ENCODE measurements at regions not wholly inside any gene's neighbourhood (a gene's known extent, or its start where the extent isn't known, plus 50 kb on each side); places are given as distances from the start of the nearest gene placed in this dataset.

- H3K27me3 ChIP-seq: no peaks in the 10 kb centered on the region
Observed at GRCh38 chr5:3278643-3279042, 317.0 kb upstream of the IRX1 start.

GRCh38 chr5:3277590-3278196 lies 317.9 kb upstream of the IRX1 start:
- intact Hi-C loops (cut with DNase I): loop anchor here (5.0 kb wide), 1 partner anchor 405 kb away; no protein-coding TSS in a partner anchor
- 15 to 20% methylated on average over 6 of the region's 6 CpGs for WGBS, 2 donors
- Histone ChIP-seq H3K4me1 (no peaks in the 10 kb centered on the region), H3K27me3 (no peaks in the 10 kb centered on the region), H3K27ac (no peak overlapping the region), H3K9me3 (no peaks in the 10 kb centered on the region), H3K4me3 (replicated peaks in 1 of 3) (no peak overlapping the region), H3K36me3 (no peaks in the 10 kb centered on the region)
- TF ChIP-seq POLR2A (IDR thresholded peaks at IDR 0.05) (no peak), CTCF (IDR thresholded peaks at IDR 0.05) (no peak)
- DNase-seq: no peak

More at GRCh38 chr5:3278643-3279042, 317.0 kb upstream of the IRX1 start:
- Histone ChIP-seq H3K9me3 (no peaks in the 10 kb centered on the region), H3K4me1 (no peaks in the 10 kb centered on the region), H3K36me3 (no peaks in the 10 kb centered on the region), H3K27ac (no peak overlapping the region), H3K4me3 (replicated peaks in 1 of 3) (no peak overlapping the region)
- WGBS, 2 donors: 61 to 65% methylated on average over 1 of the region's 1 CpG
- TF ChIP-seq CTCF (IDR thresholded peaks at IDR 0.05) (no peak), POLR2A (IDR thresholded peaks at IDR 0.05) (no peak)
- no peak for DNase-seq
- intact Hi-C loops (cut with DNase I): loop anchor here (5.0 kb wide), 1 partner anchor 406 kb away; no protein-coding TSS in a partner anchor

- 53 to 63% methylated on average over 7 of the region's 7 CpGs for WGBS, 2 donors
- H3K9me3 ChIP-seq: no peaks in the 10 kb centered on the region
Observed at GRCh38 chr5:3276896-3277295, 318.7 kb upstream of the IRX1 start.

GRCh38 chr5:3269395-3270169 lies 326.1 kb upstream of the IRX1 start:
- no peaks in the 10 kb centered on the region for H3K4me1 ChIP-seq
- no peaks in the 10 kb centered on the region for H3K36me3 ChIP-seq
- H3K9me3 ChIP-seq: no peaks in the 10 kb centered on the region
- no peak overlapping the region for H3K27ac ChIP-seq
- WGBS, 2 donors: 80 to 82% methylated on average over 28 of the region's 28 CpGs
- intact Hi-C loops (cut with DNase I): no loop called here
- H3K4me3 ChIP-seq (replicated peaks in 1 of 3): no peak overlapping the region
- no peak for TF ChIP-seq POLR2A (IDR thresholded peaks at IDR 0.05)
- TF ChIP-seq CTCF (IDR thresholded peaks at IDR 0.05): no peak
- no peak for DNase-seq
- H3K27me3 ChIP-seq: no peaks in the 10 kb centered on the region

More at GRCh38 chr5:3276896-3277295, 318.7 kb upstream of the IRX1 start:
- DNase-seq: no peak
- Histone ChIP-seq H3K27ac (no peak overlapping the region), H3K4me3 (replicated peaks in 1 of 3) (no peak overlapping the region), H3K4me1 (no peaks in the 10 kb centered on the region), H3K36me3 (no peaks in the 10 kb centered on the region), H3K27me3 (no peaks in the 10 kb centered on the region)
- TF ChIP-seq CTCF (IDR thresholded peaks at IDR 0.05): no peak
- no peak for TF ChIP-seq POLR2A (IDR thresholded peaks at IDR 0.05)
- intact Hi-C loops (cut with DNase I): loop anchor here (5.0 kb wide), 1 partner anchor 405 kb away; no protein-coding TSS in a partner anchor

GRCh38 chr5:3268760-3269330 lies 326.8 kb upstream of the IRX1 start:
- no peak overlapping the region for H3K27ac ChIP-seq
- no peaks in the 10 kb centered on the region for H3K27me3 ChIP-seq
- no peak for DNase-seq
- H3K36me3 ChIP-seq: no peaks in the 10 kb centered on the region
- no peaks in the 10 kb centered on the region for H3K9me3 ChIP-seq
- no peak overlapping the region for H3K4me3 ChIP-seq (replicated peaks in 1 of 3)
- intact Hi-C loops (cut with DNase I): no loop called here
- TF ChIP-seq CTCF (IDR thresholded peaks at IDR 0.05) (no peak), POLR2A (IDR thresholded peaks at IDR 0.05) (no peak)
- 68 to 81% methylated on average over 7 to 9 of the region's 9 CpGs for WGBS, 2 donors
- no peaks in the 10 kb centered on the region for H3K4me1 ChIP-seq

Data from thyroid gland (tissue), 4 donors.